GM19452 (cell line): ENCODE measurements at regions not wholly inside any gene's neighbourhood (a gene's known extent, or its start where the extent isn't known, plus 50 kb on each side); places are given as distances from the start of the nearest gene placed in this dataset.

Source experiments
- ATAC-seq: cut with Tn5 transposase; IDR thresholded peaks from one replicate; pipeline ENCODE4 v1.9.1; 2021; ENCODE audit not compliant: unreplicated experiment

GRCh38 chr14:30496852-30497251 is 62.1 kb upstream of the G2E3 start:
- no peak for ATAC-seq

GRCh38 chr14:30499358-30499757 is 59.6 kb upstream of the G2E3 start:
- ATAC-seq = no peak

- ATAC-seq = no peak
These were observed 58.7 kb upstream of the G2E3 start for GRCh38 chr14:30500222-30500621.

GRCh38 chr14:30507209-30507608 is 51.7 kb upstream of the G2E3 start:
- ATAC-seq = no peak
